ENCODE measurements at regions not wholly inside any gene's neighbourhood (a gene's known extent, or its start where the extent isn't known, plus 50 kb on each side); places are given as distances from the start of the nearest gene placed in this dataset.

DNA sequence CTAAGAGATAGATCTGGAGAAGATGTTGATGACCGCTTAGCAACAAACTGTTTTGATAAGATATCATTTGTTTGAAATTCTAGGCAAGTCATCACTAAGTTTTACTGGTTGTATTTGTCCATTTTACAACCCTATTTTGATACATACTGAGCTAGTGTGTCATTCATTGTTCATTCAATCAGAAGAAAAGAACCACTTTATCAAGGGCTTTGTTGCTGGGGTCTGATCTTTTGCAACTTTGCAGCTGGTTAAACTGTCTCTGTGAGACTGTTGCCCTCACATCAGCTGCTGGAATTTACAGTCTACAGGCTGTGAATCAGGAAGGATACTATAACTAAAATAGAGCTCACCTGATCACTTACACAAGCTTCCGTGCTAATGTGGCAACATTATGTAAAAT is 290.5 kb downstream of the RFC3 start:
- DNase-seq (ENCODE audit: low spot score): no peak

DNA sequence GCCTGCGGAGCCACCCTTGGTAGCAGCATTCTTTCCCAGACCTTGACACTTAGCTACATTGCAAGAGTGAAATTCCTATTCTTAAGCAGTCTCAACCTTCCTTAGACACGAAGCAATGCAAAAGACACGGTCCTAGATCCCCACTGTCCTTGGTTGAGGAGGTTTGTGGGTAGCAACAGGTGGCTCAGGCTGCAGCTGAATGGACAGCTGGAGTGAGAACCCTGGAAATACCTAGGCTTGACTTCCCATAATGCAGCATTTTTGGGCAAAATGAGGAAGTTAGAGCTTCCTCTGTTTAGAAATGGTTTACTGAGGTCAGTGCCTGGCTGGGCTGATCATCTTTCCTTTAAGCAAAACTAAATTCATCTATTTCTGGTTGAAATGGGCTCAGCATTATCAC is 296.6 kb downstream of the RFC3 start:
- DNase-seq (ENCODE audit: low spot score): no peak

DNA sequence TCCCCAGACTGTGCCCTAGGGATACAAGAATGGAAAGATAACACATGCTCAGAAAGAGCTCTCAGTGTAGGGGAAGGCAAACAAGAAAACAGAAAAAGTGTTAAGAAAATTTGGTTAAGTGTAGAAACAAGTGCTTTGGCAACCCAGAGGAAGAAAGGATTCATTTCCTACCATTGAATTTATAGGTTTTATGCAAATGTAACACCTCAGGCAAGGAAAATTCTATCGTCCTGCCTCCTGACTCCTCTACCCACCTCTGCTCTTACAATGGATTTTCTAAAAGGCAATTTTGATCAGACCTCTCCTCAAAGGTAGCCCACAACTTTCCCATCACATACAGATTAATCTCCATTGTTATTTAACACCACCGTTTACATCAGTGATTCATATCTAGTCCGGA is 298.7 kb downstream of the RFC3 start:
- no peak for DNase-seq (ENCODE audit: low spot score)

DNA sequence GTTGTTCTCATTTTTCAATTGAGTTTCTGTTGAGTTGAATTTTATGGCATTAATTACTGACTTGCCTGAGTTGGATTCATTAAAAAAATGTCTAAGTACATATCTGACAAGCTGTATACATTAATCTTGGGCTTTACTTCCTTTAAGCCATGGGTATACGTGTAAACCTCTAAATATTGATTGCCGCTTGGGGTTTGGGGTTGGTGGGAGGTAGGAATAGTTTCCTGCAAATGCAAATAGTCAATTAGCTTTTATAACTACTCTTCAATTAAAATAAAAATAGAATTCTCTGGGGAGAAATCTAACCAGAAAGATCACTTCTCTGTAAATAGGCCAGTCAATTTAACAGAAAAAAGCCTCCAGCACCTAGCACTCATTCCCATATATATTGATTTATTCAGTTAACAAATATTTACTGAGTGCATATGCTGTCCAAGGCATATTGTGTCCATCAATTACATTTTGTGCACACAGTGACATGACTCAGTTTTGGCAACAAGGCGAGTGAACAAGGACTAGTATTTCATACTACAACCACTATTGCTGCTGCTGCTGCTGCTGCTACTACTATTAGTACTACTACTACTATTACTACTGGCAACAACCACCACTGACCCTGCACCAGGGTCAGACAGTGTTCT is 306.8 kb downstream of the RFC3 start:
- no peak for DNase-seq (ENCODE audit: low spot score)

DNA sequence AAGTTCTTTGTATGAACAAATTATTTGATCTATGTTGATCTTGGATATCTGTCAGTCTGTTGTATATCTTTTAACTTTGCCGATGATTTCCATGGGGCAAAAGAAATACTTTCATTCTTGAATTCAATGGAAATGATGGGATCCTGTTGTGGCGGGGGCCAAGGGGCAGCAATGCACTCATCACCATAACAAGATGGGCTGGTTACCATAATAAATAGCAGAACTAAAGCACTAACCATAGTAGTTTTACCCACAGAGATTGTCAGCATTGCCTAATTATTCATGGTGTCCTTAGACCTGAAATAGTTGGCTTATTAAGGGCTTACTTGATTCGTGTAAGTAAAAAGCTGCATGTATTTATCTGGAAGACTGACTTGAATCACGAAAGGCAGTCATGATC is 309.6 kb downstream of the RFC3 start:
- DNase-seq (ENCODE audit: low spot score): no peak

DNA sequence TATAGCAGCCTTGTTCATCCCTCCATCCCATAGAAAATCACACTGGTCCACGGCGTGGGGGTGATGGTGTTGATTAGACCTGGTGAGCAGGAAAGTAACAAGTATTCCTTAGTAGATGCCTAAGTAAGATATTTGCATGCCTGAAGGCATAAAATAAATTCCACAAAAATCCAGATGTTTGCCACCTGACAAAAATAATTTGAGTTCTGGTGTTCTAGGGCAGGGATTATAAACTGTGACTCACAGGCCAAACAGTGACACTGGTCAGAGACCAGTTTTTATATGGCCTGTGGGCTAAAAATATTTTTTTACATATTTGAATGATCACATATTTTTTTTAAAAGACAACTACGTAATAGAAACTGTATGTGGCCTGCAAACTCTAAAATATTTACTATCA is 310.7 kb downstream of the RFC3 start:
- no peak for DNase-seq (ENCODE audit: low spot score)

DNA sequence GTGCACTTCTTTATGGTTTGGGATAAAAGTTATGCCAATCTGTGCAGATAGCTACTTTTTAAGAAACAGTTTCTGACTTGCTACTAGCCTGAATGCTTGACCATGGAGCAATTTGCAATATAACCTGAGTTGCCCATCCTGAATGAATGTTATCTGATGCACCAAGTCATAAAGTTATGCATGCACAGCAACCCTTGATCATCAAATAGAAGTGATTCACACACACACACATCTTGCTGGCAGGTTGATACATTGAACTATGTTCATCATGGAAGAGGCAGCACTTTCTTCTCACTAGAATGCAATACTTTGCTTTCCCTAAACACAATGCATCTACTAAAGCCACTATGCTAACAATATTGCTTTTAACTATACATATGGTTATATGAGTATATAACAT is 311.5 kb downstream of the RFC3 start:
- DNase-seq (ENCODE audit: low spot score): no peak

DNA sequence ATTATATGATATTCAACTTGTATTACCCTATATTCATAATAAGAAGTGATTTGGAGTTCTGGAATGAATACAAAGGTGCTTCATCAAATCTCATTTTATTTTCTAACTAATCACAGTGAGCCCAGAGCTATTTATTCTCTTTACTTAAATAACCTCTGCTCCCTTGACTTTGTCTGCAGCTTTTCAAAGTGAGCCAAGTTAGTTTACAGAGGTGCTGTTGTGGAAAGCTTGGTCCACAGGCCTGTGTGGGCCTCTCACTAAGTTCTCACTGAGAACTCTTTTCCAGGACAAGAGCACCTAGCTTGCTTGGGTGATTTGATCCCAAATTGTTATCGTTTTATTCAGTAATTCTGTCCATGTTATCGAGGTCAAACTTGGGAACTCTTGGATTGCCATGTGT is 319.3 kb downstream of the RFC3 start:
- no peak for DNase-seq (ENCODE audit: low spot score)

DNA sequence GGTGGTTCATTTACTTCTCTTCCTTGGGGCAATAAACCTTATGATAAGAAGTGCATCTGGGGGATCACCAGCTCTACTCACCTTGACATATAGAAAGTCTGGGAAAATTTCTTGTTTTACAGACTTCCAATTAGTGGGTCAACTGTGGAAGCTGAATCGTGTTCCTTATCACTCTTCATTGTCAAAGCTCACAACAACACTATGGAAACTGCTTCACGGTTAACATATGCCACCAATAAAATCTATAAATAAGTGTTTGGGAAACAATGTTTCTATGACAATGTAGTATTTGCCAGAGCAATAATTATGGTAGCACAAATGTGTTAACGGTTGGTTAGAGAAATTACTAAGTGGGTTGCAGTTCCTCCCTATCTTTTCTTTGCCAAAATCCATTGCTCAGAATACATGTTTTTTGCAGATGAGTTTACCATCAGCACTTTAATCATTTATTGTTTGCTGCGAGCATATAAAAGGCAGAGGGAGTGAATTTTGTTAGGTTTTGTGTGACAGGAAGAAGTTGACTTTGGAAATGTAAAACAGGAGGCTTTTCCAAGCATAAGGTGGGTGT is 321.8 kb downstream of the RFC3 start:
- DNase-seq (ENCODE audit: low spot score): no peak

DNA sequence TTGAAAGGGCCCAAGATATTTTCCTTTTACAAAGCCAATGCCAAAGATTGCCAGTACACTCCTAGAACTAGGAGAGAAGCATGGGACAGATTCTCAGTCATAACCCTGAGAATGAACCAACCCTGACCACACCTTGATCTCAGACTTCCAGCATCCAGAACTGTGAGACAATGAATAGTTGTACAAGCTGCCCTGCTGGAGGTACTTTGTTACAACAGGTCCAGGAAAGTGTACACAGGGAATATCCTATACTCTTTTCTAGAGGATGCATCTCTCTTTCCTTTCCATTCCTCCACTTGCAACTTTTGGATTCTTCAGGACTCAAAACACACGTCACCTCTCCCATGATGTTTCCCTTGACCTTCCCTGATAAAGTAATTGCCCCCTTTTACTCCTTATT is 325.7 kb downstream of the RFC3 start:
- no peak for DNase-seq (ENCODE audit: low spot score)

DNA sequence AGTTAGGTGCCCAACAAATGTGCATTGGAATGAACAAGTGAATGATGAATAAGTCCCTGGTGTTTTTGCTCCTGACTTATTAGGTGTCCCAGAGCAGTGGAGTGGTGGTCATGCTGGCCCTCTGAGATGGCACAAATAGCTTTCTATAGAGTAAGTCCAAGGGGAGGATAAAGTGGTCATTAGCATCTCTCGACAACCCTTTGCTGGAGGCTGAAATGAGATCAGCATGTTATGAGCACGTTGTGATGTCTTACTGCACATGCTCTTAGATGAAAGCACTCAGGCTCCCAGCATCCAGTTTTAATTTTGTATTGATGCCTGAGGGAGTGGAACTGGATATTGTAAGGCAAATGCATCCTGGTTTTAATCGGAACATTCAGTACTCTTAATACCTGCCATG is 326.2 kb downstream of the RFC3 start:
- DNase-seq (ENCODE audit: low spot score): no peak

DNA sequence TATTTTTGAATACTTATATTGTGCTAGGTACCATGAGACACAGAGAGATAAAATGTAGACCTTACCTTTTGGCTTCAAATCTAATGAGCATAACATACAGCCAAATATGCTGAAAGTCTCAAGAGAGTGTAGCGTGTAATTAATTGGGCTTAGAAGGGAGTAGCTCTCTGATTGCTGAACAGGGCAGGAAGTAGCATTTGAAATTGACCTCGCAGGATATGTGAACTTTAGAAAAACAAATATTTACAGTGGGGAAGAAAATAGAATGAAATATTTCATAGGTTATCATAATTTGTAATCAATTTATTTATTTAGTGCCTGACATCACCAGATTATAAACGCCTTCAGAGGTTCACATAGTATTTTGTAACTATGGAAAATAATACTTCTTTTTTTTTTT is 327.1 kb downstream of the RFC3 start:
- no peak for DNase-seq (ENCODE audit: low spot score)

DNA sequence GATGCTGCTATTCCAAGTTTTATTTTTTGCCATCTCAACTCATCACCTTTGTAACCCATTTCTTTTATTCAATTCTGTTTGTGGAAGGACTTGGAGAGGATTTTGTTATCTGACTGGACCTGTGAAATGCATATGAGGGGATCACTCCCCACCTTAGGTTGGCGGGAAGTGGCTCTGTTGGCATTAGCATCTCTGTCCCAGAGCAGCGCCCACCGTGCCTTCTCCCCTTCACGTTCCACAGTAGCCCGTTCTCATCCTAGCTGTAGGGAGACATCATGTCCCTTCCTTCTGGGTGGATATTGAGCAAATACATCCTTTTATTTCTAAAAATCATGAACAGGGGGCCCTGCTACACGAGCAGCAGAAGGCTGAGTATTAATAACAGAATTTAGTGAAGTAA is 330.4 kb downstream of the RFC3 start:
- no peak for DNase-seq (ENCODE audit: low spot score)

DNA sequence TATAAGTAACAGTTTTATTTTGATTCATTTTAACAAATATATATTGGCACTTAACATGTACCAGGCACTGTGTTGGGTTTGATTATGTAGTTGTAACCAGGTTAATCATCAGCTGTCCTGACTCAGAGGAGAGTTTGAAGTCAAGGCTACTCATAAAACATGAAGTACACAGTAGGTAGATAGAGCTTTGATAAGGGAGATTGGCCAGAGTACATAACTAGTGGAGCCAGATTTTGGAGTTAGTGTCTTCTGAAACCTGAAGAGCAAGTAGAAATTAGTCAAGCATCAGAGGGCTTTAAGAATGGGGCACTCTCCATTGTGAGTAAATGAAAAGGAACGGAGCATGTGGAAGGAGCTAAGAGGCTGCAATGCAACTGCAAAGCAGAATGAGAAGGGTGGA is 333.9 kb downstream of the RFC3 start:
- DNase-seq (ENCODE audit: low spot score): no peak

DNA sequence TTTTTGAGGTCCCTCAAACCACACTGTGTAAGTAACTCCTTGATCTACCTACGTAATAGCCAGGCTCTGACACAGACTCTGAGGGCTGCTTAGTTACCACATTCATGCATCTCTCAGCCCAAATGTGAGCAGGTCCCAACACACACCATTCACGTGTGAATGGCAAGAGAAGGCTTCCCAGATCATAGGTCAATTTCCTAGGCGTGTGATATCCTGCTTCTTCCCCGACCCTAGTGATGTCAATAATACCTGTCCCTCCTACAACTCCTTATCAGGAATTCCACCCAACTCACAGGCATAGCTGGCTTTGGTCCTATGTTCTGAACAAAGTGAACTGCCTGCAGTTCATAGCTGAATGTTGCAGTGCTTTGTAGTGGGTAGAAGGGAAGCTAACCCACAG is 334.5 kb downstream of the RFC3 start:
- no peak for DNase-seq (ENCODE audit: low spot score)

DNA sequence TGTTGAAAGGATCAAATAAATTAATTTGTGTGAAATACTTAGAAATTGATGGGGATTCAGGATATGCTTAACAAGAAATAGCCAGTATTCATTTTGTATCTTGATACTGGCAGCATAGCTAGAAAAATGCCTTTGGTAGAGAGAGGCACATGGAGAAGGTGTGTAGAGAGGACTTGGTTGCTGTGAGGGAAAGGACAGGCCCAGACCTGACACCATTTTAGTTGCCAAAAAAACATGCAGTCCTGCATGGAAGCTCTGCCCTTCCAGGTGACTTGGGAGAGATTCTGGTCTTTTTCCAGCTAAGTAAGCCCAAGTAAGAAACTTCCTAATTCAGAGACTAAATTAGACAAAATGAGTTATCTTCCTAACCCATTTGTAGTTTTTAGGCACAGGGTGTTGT is 335.0 kb downstream of the RFC3 start:
- no peak for DNase-seq (ENCODE audit: low spot score)

DNA sequence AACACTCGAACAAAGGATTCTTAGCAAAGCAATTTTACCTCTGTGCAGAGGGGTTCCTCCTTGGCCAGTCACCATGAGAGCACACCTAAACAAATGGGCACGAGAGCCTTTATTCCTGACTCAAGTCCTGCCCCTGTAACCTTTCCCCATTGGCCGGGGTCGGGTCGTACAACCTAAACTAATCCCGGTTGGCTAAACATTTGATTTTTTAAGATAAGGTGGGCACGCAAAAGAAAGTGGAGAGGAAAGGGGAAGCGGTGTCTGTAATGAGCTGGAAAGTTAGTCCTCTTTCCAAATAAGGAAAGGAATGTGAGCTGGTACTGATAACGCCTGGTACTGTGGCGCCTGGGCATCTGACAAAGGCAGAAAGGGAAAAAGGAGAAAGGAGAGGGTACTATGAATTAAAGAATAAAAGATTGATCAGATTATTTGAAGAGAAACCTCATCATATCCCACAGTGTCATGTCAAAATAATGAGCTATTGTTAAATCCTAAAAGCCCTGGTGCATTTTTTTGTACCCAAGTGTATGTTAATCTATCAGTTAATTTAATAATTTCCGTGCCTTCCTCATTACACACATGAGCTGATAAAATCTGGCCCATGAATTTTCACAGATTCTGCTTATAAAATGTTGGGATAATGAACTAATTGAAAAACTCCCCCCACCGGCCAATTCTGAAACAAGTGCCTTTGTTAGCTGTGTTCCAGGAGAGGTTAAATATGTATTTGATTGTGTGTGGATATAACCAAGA is 335.7 kb downstream of the RFC3 start:
- DNase-seq (ENCODE audit: low spot score): peak; percentile 43

DNA sequence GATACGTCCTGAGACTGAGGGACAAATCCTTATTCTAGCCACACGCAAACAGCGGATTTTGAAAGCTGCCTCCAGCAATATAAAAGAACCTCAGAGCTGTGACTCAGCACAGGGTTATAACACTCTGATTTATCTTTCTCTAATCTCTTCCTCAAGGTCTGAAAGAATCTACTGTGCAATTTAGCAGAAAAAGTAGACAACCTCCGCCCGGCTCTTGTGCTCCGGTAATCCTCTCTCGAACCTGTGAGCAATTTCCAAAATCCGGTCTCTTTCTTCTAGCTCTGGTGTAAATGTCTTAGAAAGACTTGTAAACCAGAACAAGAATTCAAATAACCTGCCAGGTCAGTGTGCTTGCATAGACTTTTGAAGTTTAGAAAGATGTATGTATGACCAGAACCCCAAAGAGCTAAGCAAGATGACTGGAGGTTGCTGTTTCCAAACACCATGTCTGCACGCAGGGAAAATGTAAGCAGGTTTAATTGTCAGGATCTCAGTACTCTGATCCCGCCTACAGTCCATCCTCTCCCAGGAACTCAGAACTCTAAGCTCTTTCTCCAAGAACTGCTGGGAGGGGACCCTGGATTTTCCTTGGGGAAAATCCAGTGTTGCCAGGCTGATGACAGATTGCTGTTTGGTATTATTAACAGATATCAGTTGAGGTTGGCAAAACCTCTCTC is 338.1 kb downstream of the RFC3 start:
- peak; percentile 76 for DNase-seq (ENCODE audit: low spot score)

DNA sequence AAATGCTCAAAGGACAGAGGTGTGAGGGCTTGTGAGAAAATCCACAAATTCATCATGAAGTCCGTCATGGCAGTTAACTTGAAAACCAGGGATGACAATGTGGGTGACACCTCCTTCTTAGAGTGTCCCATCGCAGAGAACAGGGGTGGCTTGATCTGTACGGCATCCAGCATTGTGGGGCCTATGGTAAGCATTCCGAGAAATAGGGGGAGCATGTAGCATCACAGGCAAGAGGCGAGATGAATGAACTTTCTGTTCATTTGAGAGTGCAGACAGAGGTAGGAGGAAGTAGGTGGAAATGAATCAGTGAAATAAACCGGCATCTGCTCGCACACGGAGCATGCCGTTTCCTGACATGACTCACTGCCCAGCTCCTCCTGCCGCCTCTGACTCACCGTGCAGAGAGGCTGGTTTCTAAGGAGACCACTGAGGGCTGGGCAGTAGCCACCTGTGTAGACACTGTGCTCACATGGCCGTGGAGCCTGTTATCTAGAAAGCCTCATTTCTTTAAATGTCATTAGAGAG is 339.0 kb downstream of the RFC3 start:
- peak; percentile 91 for DNase-seq (ENCODE audit: low spot score)

DNA sequence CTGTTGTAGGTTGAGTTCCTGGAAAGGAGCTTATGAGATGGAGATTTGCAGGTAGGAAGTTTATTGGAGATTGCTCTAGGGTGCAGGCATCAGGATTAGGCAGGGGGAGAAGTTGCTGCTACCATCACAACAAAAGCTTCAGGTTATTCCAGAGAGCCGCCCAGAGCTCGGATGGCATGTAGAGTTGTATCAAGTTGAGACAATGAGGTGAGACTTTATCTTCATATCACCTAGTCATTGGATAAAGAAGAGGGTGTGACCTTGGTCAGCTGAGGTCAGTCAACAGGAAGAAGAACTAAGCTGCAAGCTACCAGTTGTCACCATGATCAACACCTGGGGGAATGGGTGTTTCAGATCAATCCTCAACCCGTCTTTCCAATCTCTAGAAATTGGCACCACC is 342.0 kb downstream of the RFC3 start:
- DNase-seq (ENCODE audit: low spot score): no peak

DNA sequence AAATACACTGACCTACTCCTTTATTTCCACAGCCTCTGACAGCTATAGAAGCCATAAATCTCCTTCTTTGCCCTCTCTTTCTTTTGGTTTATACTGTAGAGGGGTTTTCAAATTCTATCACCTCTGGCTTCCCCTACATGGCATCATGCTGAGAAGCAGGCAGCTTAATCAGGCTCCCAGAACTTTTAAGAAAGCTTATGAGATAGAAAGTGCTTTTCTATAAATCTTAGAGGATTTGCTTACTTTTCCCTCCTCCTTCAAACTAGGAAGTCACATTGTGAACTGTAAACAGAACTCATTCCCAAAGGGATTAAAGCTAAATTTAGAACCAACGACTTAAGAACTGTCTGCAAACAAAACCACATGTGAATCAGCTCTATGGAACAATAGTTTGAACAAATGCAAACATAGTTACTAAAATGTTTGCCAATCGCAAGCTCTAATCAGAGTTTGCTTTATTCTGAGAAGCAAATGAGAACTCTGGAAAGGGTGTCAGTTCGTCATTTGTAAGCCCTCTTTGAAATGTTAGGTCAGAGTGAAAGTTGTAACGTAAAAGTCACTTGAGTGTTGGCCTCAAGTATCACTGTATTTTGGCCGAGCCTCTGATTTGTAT is 344.1 kb downstream of the RFC3 start:
- peak; percentile 91 for DNase-seq (ENCODE audit: low spot score)

DNA sequence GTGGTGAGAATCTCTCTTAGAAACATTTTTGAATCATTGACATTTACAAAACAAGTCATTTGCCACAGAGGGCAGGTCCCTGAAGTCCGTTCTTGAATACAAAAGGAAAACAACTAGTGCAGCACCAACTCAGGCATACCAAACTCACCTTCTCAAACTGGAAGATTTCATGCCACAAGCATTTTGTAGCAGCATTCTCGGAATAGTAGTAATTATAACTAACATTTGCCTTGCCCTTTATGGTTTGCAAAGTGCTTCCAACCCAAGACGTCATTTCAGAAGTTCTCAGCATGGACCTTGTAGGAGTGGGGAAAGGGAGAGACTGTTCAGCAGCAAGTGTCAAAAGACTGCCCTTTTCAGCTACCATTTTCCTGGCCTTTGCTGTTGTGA is 344.6 kb downstream of the RFC3 start:
- DNase-seq (ENCODE audit: low spot score): no peak
